Sigmoid colon (tissue), 6 donors: ENCODE measurements at regions not wholly inside any gene's neighbourhood (a gene's known extent, or its start where the extent isn't known, plus 50 kb on each side); places are given as distances from the start of the nearest gene placed in this dataset.

Experiments used
- DNase-seq: peaks from one replicate; pipeline ENCODE4 v3.0.0-alpha.2; 2019
- H3K27ac ChIP-seq, 4 donors: fragments of 200-600 bp; sonication (generic); one replicate each; pipeline ENCODE4 v1.5.1; 2016 to 2019; ENCODE audit warnings: mild to moderate bottlenecking in 1 of 4
- H3K27me3 ChIP-seq, 3 donors: fragments of 200-600 bp; sonication (generic); one replicate each; pipeline ENCODE4 v1.5.1; 2019; ENCODE audit warnings: mild to moderate bottlenecking in 1 of 3
- H3K36me3 ChIP-seq, 4 donors: fragments of 200-600 bp; sonication (generic); one replicate each; pipeline ENCODE4 v1.5.1; 2016 to 2019
- H3K4me1 ChIP-seq, 4 donors: fragments of 200-600 bp; sonication (generic); one replicate each; pipeline ENCODE4 v1.5.1; 2017 to 2019
- H3K4me3 ChIP-seq, 4 donors: fragments of 200-600 bp; sonication (generic); one replicate each; pipeline ENCODE4 v1.5.1; 2017 to 2019; ENCODE audit warnings: mild to moderate bottlenecking in 2 of 4, moderate library complexity in 1 of 4
- H3K9me3 ChIP-seq, 4 donors: fragments of 200-600 bp in 3 of 4; sonication (generic) in 3 of 4; one replicate each; pipeline versions ENCODE4 v1.5.1 to v1.6.1; 2013 to 2019
- CTCF ChIP-seq, 4 experiments: fragments of 450-650 bp in 3 of 4; fragments of 200-600 bp in 1 of 4; IDR thresholded peaks; one replicate each; pipeline ENCODE4 v1.5.1; 2016 to 2019; ENCODE audit warnings: antibody characterized with exemption in 4 of 4, mild to moderate bottlenecking in 3 of 4, moderate library complexity in 2 of 4
- EP300 ChIP-seq, 4 donors: sonication (generic); formaldehyde crosslinking; IDR thresholded peaks; one replicate each; pipeline ENCODE4 v1.6.1; 2017; ENCODE audit warnings: antibody characterized with exemption in 4 of 4
- POLR2A ChIP-seq, 2 donors: fragments of 450-650 bp; IDR thresholded peaks; one replicate each; pipeline ENCODE4 v1.6.1; 2016; ENCODE audit warnings: antibody characterized with exemption in 2 of 2, mild to moderate bottlenecking in 2 of 2, moderate library complexity in 2 of 2
- POLR2AphosphoS5 ChIP-seq, 4 donors: sonication (generic); formaldehyde crosslinking; IDR thresholded peaks; one replicate each; pipeline ENCODE4 v1.6.1; 2017; ENCODE audit warnings: antibody characterized with exemption in 4 of 4
- WGBS, 2 donors: extraction: QIAGEN DNeasy Blood & Tissue Kit; methylation state at CpG; one replicate each; pipeline ENCODE4 v1.1.7; 2013; 5-methylcytosine and 5-hydroxymethylcytosine counted together
- intact Hi-C: fragments of 100-400 bp; cut with DNase I; formaldehyde crosslinking; loops from one replicate; pipeline ENCODE4 v1.15.1; 2023
- donor health status: healthy with polysubstance abuse.
- donor health status: healthy.

GRCh38 chr18:62629031-62629430 lies 86.3 kb upstream of the PHLPP1 start:
- DNase-seq = no peak
- TF ChIP-seq POLR2AphosphoS5 (IDR thresholded peaks at IDR 0.05) (no peak), POLR2A (IDR thresholded peaks at IDR 0.05) (no peak), CTCF (IDR thresholded peaks at IDR 0.05) (no peak), EP300 (IDR thresholded peaks at IDR 0.05) (no peak)
- no peak overlapping the region for H3K27ac ChIP-seq
- intact Hi-C loops = no loop called here
- no peaks in the 10 kb centered on the region for H3K9me3 ChIP-seq
- WGBS, 2 donors = 94 to 96% methylated on average over 8 of the region's 8 CpGs
- H3K36me3 ChIP-seq = no peaks in the 10 kb centered on the region
- H3K27me3 ChIP-seq = no peaks in the 10 kb centered on the region
- no peaks in the 10 kb centered on the region for H3K4me1 ChIP-seq
- no peak overlapping the region for H3K4me3 ChIP-seq

GRCh38 chr18:62631173-62631572 lies 84.2 kb upstream of the PHLPP1 start:
- Histone ChIP-seq H3K27me3 (no peaks in the 10 kb centered on the region), H3K4me3 (no peak overlapping the region), H3K4me1 (no peaks in the 10 kb centered on the region), H3K27ac (no peak overlapping the region), H3K9me3 (no peaks in the 10 kb centered on the region), H3K36me3 (no peaks in the 10 kb centered on the region)
- TF ChIP-seq EP300 (IDR thresholded peaks at IDR 0.05) = no peak
- TF ChIP-seq POLR2AphosphoS5 (IDR thresholded peaks at IDR 0.05) = no peak
- TF ChIP-seq POLR2A (IDR thresholded peaks at IDR 0.05) = no peak
- TF ChIP-seq CTCF (IDR thresholded peaks at IDR 0.05) = no peak
- DNase-seq = no peak
- intact Hi-C loops = no loop called here
- 60 to 70% methylated on average over 3 of the region's 3 CpGs for WGBS, 2 donors

GRCh38 chr18:62632788-62633455 lies 82.4 kb upstream of the PHLPP1 start:
- 42 to 83% methylated on average over 3 of the region's 3 CpGs for WGBS, 2 donors

GRCh38 chr18:62634458-62634857 lies 80.9 kb upstream of the PHLPP1 start:
- no peak overlapping the region for H3K27ac ChIP-seq
- no peak for DNase-seq
- no peaks in the 10 kb centered on the region for H3K4me1 ChIP-seq
- TF ChIP-seq CTCF (IDR thresholded peaks at IDR 0.05) (no peak), POLR2A (IDR thresholded peaks at IDR 0.05) (no peak), EP300 (IDR thresholded peaks at IDR 0.05) (no peak), POLR2AphosphoS5 (IDR thresholded peaks at IDR 0.05) (no peak)
- no peaks in the 10 kb centered on the region for H3K27me3 ChIP-seq
- no peak overlapping the region for H3K4me3 ChIP-seq
- 79 to 84% methylated on average over 2 of the region's 2 CpGs for WGBS, 2 donors
- H3K36me3 ChIP-seq = no peaks in the 10 kb centered on the region
- H3K9me3 ChIP-seq = no peaks in the 10 kb centered on the region
- intact Hi-C loops = no loop called here

More at GRCh38 chr18:62632788-62633455, 82.4 kb upstream of the PHLPP1 start:
- no peak for TF ChIP-seq POLR2A (IDR thresholded peaks at IDR 0.05)
- no peak for TF ChIP-seq POLR2AphosphoS5 (IDR thresholded peaks at IDR 0.05)
- no peak for DNase-seq
- H3K4me1 ChIP-seq = no peaks in the 10 kb centered on the region
- no peaks in the 10 kb centered on the region for H3K9me3 ChIP-seq
- no peaks in the 10 kb centered on the region for H3K36me3 ChIP-seq
- H3K4me3 ChIP-seq = no peak overlapping the region
- no peak overlapping the region for H3K27ac ChIP-seq
- no peaks in the 10 kb centered on the region for H3K27me3 ChIP-seq
- intact Hi-C loops = no loop called here

GRCh38 chr18:62634979-62635630 lies 80.2 kb upstream of the PHLPP1 start:
- TF ChIP-seq POLR2AphosphoS5 (IDR thresholded peaks at IDR 0.05) = no peak
- TF ChIP-seq CTCF (IDR thresholded peaks at IDR 0.05) = no peak
- TF ChIP-seq POLR2A (IDR thresholded peaks at IDR 0.05) = no peak
- no peak for TF ChIP-seq EP300 (IDR thresholded peaks at IDR 0.05)

More at GRCh38 chr18:62634979-62635630, 80.2 kb upstream of the PHLPP1 start:
- Histone ChIP-seq H3K27ac (no peak overlapping the region), H3K4me3 (no peak overlapping the region), H3K9me3 (no peaks in the 10 kb centered on the region), H3K36me3 (no peaks in the 10 kb centered on the region), H3K4me1 (no peaks in the 10 kb centered on the region), H3K27me3 (no peaks in the 10 kb centered on the region)
- intact Hi-C loops = no loop called here
- WGBS, 2 donors = 54 to 69% methylated on average over 6 of the region's 6 CpGs
- DNase-seq = no peak
